Fibroblast of skin of left biceps (primary cell): ENCODE measurements at regions not wholly inside any gene's neighbourhood (a gene's known extent, or its start where the extent isn't known, plus 50 kb on each side); places are given as distances from the start of the nearest gene placed in this dataset.

ENCODE experiments used
- DNase-seq, 2 experiments: peaks; one replicate each; pipeline ENCODE4 v3.0.0-alpha.2; 2013; ENCODE audit warnings: low read depth in 2 of 2

- no peak for DNase-seq
Measured at GRCh38 chr11:134647066-134647743, 235.2 kb upstream of the B3GAT1 start.

GRCh38 chr11:134646561-134646960, 234.5 kb upstream of the B3GAT1 start:
- DNase-seq: no peak

GRCh38 chr11:134645576-134645975, 233.5 kb upstream of the B3GAT1 start:
- no peak for DNase-seq

- no peak for DNase-seq
Measured at GRCh38 chr11:134644476-134645456, 232.7 kb upstream of the B3GAT1 start.

- no peak for DNase-seq
Measured at GRCh38 chr11:134643115-134644012, 231.3 kb upstream of the B3GAT1 start.

GRCh38 chr11:134642206-134642605, 230.2 kb upstream of the B3GAT1 start:
- DNase-seq: no peak

- no peak for DNase-seq
Measured at GRCh38 chr11:134640971-134641968, 229.2 kb upstream of the B3GAT1 start.

- no peak for DNase-seq
Measured at GRCh38 chr11:134640536-134640935, 228.5 kb upstream of the B3GAT1 start.

GRCh38 chr11:134639586-134640330, 227.7 kb upstream of the B3GAT1 start:
- no peak for DNase-seq

- DNase-seq: no peak
Measured at GRCh38 chr11:134638796-134639430, 226.9 kb upstream of the B3GAT1 start.

GRCh38 chr11:134637091-134638015, 225.3 kb upstream of the B3GAT1 start:
- DNase-seq: no peak

- DNase-seq: no peak
Measured at GRCh38 chr11:134636071-134636470, 224.0 kb upstream of the B3GAT1 start.

GRCh38 chr11:134634897-134635831, 223.1 kb upstream of the B3GAT1 start:
- DNase-seq: no peak

GRCh38 chr11:134633276-134633675, 221.2 kb upstream of the B3GAT1 start:
- no peak for DNase-seq

GRCh38 chr11:134632347-134633119, 220.5 kb upstream of the B3GAT1 start:
- DNase-seq: no peak

- DNase-seq: no peak
Measured at GRCh38 chr11:134630861-134631260, 218.8 kb upstream of the B3GAT1 start.
